Endothelial cell of umbilical vein (primary cell): ENCODE measurements at regions not wholly inside any gene's neighbourhood (a gene's known extent, or its start where the extent isn't known, plus 50 kb on each side); places are given as distances from the start of the nearest gene placed in this dataset.
"Not testable (repeated sequence)": the region's sequence is repeated elsewhere in the genome, so short reads cannot be mapped to it uniquely, and the experiment has no call there.

ENCODE experiments used
- BruUV-seq: library from RNA; stranded (reverse); fragments of 400-500 nt; replicated peaks from 2 replicates; lab custom pipeline; 2021; lab: Mats Ljungman, UMichigan
- CTCF ChIA-PET: fragments of 300-600, 350-600 bp; sonication (Branson Sonifier 250); formaldehyde crosslinking; loops from one replicate; lab custom pipeline; 2021; ENCODE audit warnings: antibody characterized with exemption, inconsistent platforms; lab: Charles Lee
- POLR2A ChIA-PET: fragments of 300-600, 350-600 bp; sonication (Branson Sonifier 250); formaldehyde crosslinking; loops from one replicate; lab custom pipeline; 2021; ENCODE audit warnings: antibody characterized with exemption, inconsistent platforms; lab: Charles Lee
- DNase-seq: peaks from one replicate; pipeline ENCODE4 v3.0.0-alpha.2; 2011; ENCODE audit warnings: low read depth, low spot score
- FAIRE-seq: peaks from 2 replicates; lab custom pipeline; 2011; peaks lifted over from hg19 to GRCh38; lab: Jason Lieb, UNC
- H2AFZ ChIP-seq: 2 replicates; pipeline ENCODE4 v1.6.0; 2012; ENCODE audit warnings: low read depth, low read length, control low read depth, inconsistent platforms
- H3K27ac ChIP-seq: 2 replicates; pipeline ENCODE4 v1.5.1; 2011; ENCODE audit warnings: low read depth, mild to moderate bottlenecking, control low read depth, low read length, moderate library complexity; ENCODE audit not compliant: insufficient read depth
- H3K27me3 ChIP-seq, 2 experiments: 2 replicates each; pipeline versions ENCODE4 v1.6.0 to v1.6.1; 2011; ENCODE audit warnings: low read length in 2 of 2, mixed read lengths in 1 of 2; ENCODE audit not compliant: control insufficient read depth in 2 of 2, insufficient read depth in 2 of 2
- H3K36me3 ChIP-seq, 2 experiments: 2 replicates in 1 of 2; 3 replicates in 1 of 2; pipeline ENCODE4 v1.5.1; 2011; ENCODE audit warnings: low read length in 2 of 2, mild to moderate bottlenecking in 1 of 2, moderate library complexity in 1 of 2; ENCODE audit not compliant: control insufficient read depth in 2 of 2, insufficient read depth in 2 of 2; ENCODE audit errors: extremely low read depth in 1 of 2
- H3K4me1 ChIP-seq: 3 replicates; pipeline ENCODE4 v1.5.1; 2011; ENCODE audit warnings: mild to moderate bottlenecking, low read length; ENCODE audit not compliant: control insufficient read depth, insufficient read depth; ENCODE audit errors: extremely low read depth
- H3K4me2 ChIP-seq: 2 replicates; pipeline ENCODE4 v1.6.1; 2011; ENCODE audit warnings: low read length, control low read depth, mixed read lengths; ENCODE audit not compliant: insufficient read depth
- H3K4me3 ChIP-seq, 3 experiments: fragments of 200-600 bp in 1 of 3; sonication (generic), shearing (Covaris generic) in 1 of 3; replicated peaks in 1 of 3; 2 replicates each; pipeline ENCODE4 v1.5.1; 2011 to 2016; ENCODE audit warnings: control low read depth in 3 of 3, low read length in 3 of 3, mild to moderate bottlenecking in 2 of 3, inconsistent platforms in 1 of 3, low read depth in 1 of 3, moderate library complexity in 1 of 3; ENCODE audit not compliant: insufficient read depth in 1 of 3
- H3K79me2 ChIP-seq: 2 replicates; pipeline ENCODE4 v1.6.0; 2012; ENCODE audit warnings: low read length, inconsistent platforms; ENCODE audit not compliant: control insufficient read depth, insufficient read depth
- H3K9ac ChIP-seq: replicated peaks from 2 replicates; pipeline ENCODE3; 2011; ENCODE audit warnings: low read length, control low read depth; ENCODE audit not compliant: insufficient read depth; ENCODE audit errors: extremely low read depth
- H3K9me1 ChIP-seq: replicated peaks from 3 replicates; pipeline ENCODE4 v1.6.0; 2011; ENCODE audit warnings: mild to moderate bottlenecking, low read length; ENCODE audit not compliant: control insufficient read depth, insufficient read depth; ENCODE audit errors: extremely low read depth
- H3K9me3 ChIP-seq: replicated peaks from 2 replicates; pipeline ENCODE4 v1.5.1; 2012; ENCODE audit warnings: low read length, inconsistent platforms; ENCODE audit not compliant: control insufficient read depth, insufficient read depth
- H4K20me1 ChIP-seq: replicated peaks from 2 replicates; pipeline ENCODE3; 2011; ENCODE audit warnings: mild to moderate bottlenecking, low read length; ENCODE audit not compliant: control insufficient read depth, insufficient read depth; ENCODE audit errors: extremely low read depth
- CTCF ChIP-seq, 2 donors: IDR thresholded peaks; 1 replicate in 1 of 2; 2 replicates in 1 of 2; pipeline ENCODE4 v1.5.1; 2011; ENCODE audit warnings: low read length in 2 of 2, mild to moderate bottlenecking in 2 of 2, moderate library complexity in 2 of 2, control low read depth in 1 of 2, inconsistent platforms in 1 of 2, low read depth in 1 of 2; ENCODE audit not compliant: insufficient read depth in 1 of 2; ENCODE audit errors: extremely low read depth in 1 of 2
- EZH2 ChIP-seq: IDR thresholded peaks from 2 replicates; pipeline ENCODE4 v1.6.1; 2012; ENCODE audit warnings: borderline replicate concordance, low read depth, mild to moderate bottlenecking, moderate library complexity, low read length, inconsistent platforms; ENCODE audit not compliant: severe bottlenecking
- FOS ChIP-seq: IDR thresholded peaks from 2 replicates; pipeline ENCODE4 v1.6.1; 2011; ENCODE audit warnings: mild to moderate bottlenecking, low read length, moderate library complexity, borderline replicate concordance; ENCODE audit not compliant: insufficient read depth
- GATA2 ChIP-seq: IDR thresholded peaks from 2 replicates; pipeline ENCODE4 v1.7.0; 2011; ENCODE audit warnings: low read depth, mild to moderate bottlenecking, moderate library complexity, mixed read lengths, low read length; ENCODE audit not compliant: insufficient read length, insufficient read depth
- JUN ChIP-seq: IDR thresholded peaks from 2 replicates; pipeline ENCODE4 v1.6.1; 2011; ENCODE audit warnings: borderline replicate concordance, low read depth; ENCODE audit not compliant: insufficient read length, insufficient read depth
- MAX ChIP-seq: IDR thresholded peaks from 2 replicates; pipeline ENCODE4 v1.6.1; 2011; ENCODE audit not compliant: insufficient read depth, insufficient read length
- MYC ChIP-seq: IDR thresholded peaks from one replicate; pipeline ENCODE4 v1.6.1; 2011; ENCODE audit warnings: mild to moderate bottlenecking, low read depth, low read length
- POLR2A ChIP-seq: IDR thresholded peaks from 2 replicates; pipeline ENCODE4 v1.6.1; 2012; ENCODE audit warnings: low read depth, mild to moderate bottlenecking, control low read depth, low read length
- POLR2AphosphoS5 ChIP-seq: IDR thresholded peaks from 2 replicates; pipeline ENCODE4 v1.6.1; 2012; ENCODE audit warnings: low read depth, mild to moderate bottlenecking, control low read depth, low read length, moderate library complexity; ENCODE audit not compliant: insufficient read depth
- dilution Hi-C: fragments of 300-500 bp; cut with MboI; formaldehyde crosslinking; loops from one replicate; pipeline ENCODE4 v1.15.0; 2019; ENCODE audit warnings: low sequenced_read_pairs; ENCODE audit not compliant: extremely low pct_ligation_motif_present
- intact Hi-C: fragments of 100-400 bp; cut with micrococcal nuclease; formaldehyde crosslinking; loops from one replicate; pipeline ENCODE4 v1.10.0; 2022

GRCh38 chr1:230476622-230477003 is 50.5 kb upstream of the PGBD5 start:
- BruUV-seq: no TSS peak
- no peaks in the 10 kb centered on the region for H3K27me3 ChIP-seq
- no peak overlapping the region for H3K27ac ChIP-seq
- ChIA-PET CTCF (no interaction called here), POLR2A (no interaction called here)
- DNase-seq (no peak), FAIRE-seq (no peak)
- intact Hi-C loops: no loop called here
- H3K79me2 ChIP-seq: no peaks in the 10 kb centered on the region
- H3K9ac ChIP-seq: no peak overlapping the region
- H3K4me1 ChIP-seq: no peaks in the 10 kb centered on the region
- H3K4me2 ChIP-seq: no peak overlapping the region
- TF ChIP-seq POLR2AphosphoS5 (no peak), MAX (no peak), POLR2A (no peak), JUN (no peak), MYC (no peak), GATA2 (no peak), EZH2 (no peak), FOS (no peak), CTCF (IDR thresholded peaks at IDR 0.05; ENCODE audit: extremely low read depth in 1 of 2, insufficient read depth in 1 of 2, low read depth in 1 of 2, low read length in 2 of 2) (no peak)
- no peaks in the 10 kb centered on the region for H3K36me3 ChIP-seq
- H3K4me3 ChIP-seq: no peak overlapping the region
- H2AFZ ChIP-seq: no peak overlapping the region
- H4K20me1 ChIP-seq: no peaks in the 10 kb centered on the region
- H3K9me1 ChIP-seq: no peaks in the 10 kb centered on the region
- dilution Hi-C loops: no loop called here
- H3K9me3 ChIP-seq: no peaks in the 10 kb centered on the region

- H3K9ac ChIP-seq, H3K4me3 ChIP-seq, H3K4me2 ChIP-seq, DNase-seq, intact Hi-C loops, CTCF ChIA-PET, H3K36me3 ChIP-seq, H3K27ac ChIP-seq, H2AFZ ChIP-seq, H3K9me1 ChIP-seq, dilution Hi-C loops, H3K79me2 ChIP-seq, FAIRE-seq, H3K9me3 ChIP-seq, H3K4me1 ChIP-seq, H4K20me1 ChIP-seq, BruUV-seq, POLR2A ChIA-PET, H3K27me3 ChIP-seq: not testable (repeated sequence)
Observed at GRCh38 chr1:230475856-230476621, 49.9 kb upstream of the PGBD5 start.
